PC-9 (cell line): ENCODE measurements at regions not wholly inside any gene's neighbourhood (a gene's known extent, or its start where the extent isn't known, plus 50 kb on each side); places are given as distances from the start of the nearest gene placed in this dataset.

Experiments used
- BruUV-seq: library from RNA; stranded (reverse); fragments of 400-500 nt; replicated peaks from 2 replicates; lab custom pipeline; 2021; lab: Mats Ljungman, UMichigan
- CTCF ChIA-PET: fragments of 300-600 bp; sonication (Branson Sonifier 250); formaldehyde crosslinking; loops from one replicate; lab custom pipeline; 2022; ENCODE audit warnings: antibody characterized with exemption; lab: Charles Lee
- POLR2A ChIA-PET: fragments of 300-600 bp; sonication (Branson Sonifier 250); formaldehyde crosslinking; loops from one replicate; lab custom pipeline; 2022; ENCODE audit warnings: antibody characterized with exemption; ENCODE audit not compliant: unreplicated experiment; lab: Charles Lee
- DNase-seq, 2 experiments: peaks; one replicate each; pipeline versions ENCODE4 v3.0.0 to v3.0.0-alpha.2; 2015 to 2022; ENCODE audit warnings: mixed read lengths in 1 of 2
- H2AFZ ChIP-seq: fragments of 200-600 bp; sonication (generic); 2 replicates; pipeline ENCODE4 v1.8.1; 2017; ENCODE audit warnings: antibody characterized with exemption
- H3F3A ChIP-seq: fragments of 200-600 bp; sonication (generic); 2 replicates; pipeline ENCODE4 v1.8.1; 2017; ENCODE audit warnings: antibody characterized with exemption, mild to moderate bottlenecking, low read depth; ENCODE audit not compliant: insufficient read depth
- H3K27ac ChIP-seq: fragments of 200-600 bp; sonication (generic); 2 replicates; pipeline ENCODE4 v1.6.1; 2016; ENCODE audit warnings: mixed run types
- H3K27me3 ChIP-seq: fragments of 200-600 bp; sonication (generic); 2 replicates; pipeline ENCODE4 v1.6.1; 2016; ENCODE audit warnings: low read depth, mixed run types; ENCODE audit not compliant: insufficient read depth
- H3K36me3 ChIP-seq: fragments of 200-600 bp; sonication (generic); 2 replicates; pipeline ENCODE4 v1.6.1; 2016; ENCODE audit warnings: low read depth, mixed run types
- H3K4me1 ChIP-seq: fragments of 200-600 bp; sonication (generic); replicated peaks from 2 replicates; pipeline ENCODE4 v1.6.1; 2016; ENCODE audit warnings: mixed run types; ENCODE audit not compliant: insufficient read depth
- H3K4me2 ChIP-seq: fragments of 200-600 bp; sonication (generic); 2 replicates; pipeline ENCODE4 v1.6.1; 2017; ENCODE audit warnings: mixed run types
- H3K4me3 ChIP-seq: fragments of 200-600 bp; sonication (generic); 2 replicates; pipeline ENCODE4 v1.6.1; 2016; ENCODE audit warnings: mixed run types
- H3K79me2 ChIP-seq: fragments of 200-600 bp; sonication (generic); 2 replicates; pipeline ENCODE4 v1.6.1; 2017; ENCODE audit warnings: low read depth, mixed run types
- H3K9me2 ChIP-seq: fragments of 200-600 bp; sonication (generic); 2 replicates; pipeline ENCODE4 v1.8.1; 2017; ENCODE audit warnings: mild to moderate bottlenecking; ENCODE audit not compliant: insufficient read depth
- H3K9me3 ChIP-seq: fragments of 200-600 bp; sonication (generic); 2 replicates; pipeline ENCODE4 v1.8.1; 2016; ENCODE audit warnings: low read depth; ENCODE audit not compliant: insufficient read depth
- H4K20me1 ChIP-seq: fragments of 200-600 bp; sonication (generic); 2 replicates; pipeline ENCODE4 v1.8.1; 2017; ENCODE audit not compliant: insufficient read depth
- CTCF ChIP-seq: fragments of 200-600 bp; sonication (generic); conservative IDR thresholded peaks from 2 replicates; pipeline ENCODE4 v1.6.1; 2017; ENCODE audit warnings: mixed run types, antibody characterized with exemption, mild to moderate bottlenecking, moderate library complexity
- EZH2 ChIP-seq: fragments of 200-600 bp; sonication (generic); IDR thresholded peaks from 2 replicates; pipeline ENCODE4 v1.8.0; 2017; ENCODE audit warnings: antibody characterized with exemption, low read depth
- intact Hi-C: fragments of 100-400 bp; cut with micrococcal nuclease; formaldehyde crosslinking; loops from one replicate; pipeline ENCODE4 v1.10.0; 2022; ENCODE audit not compliant: unreplicated experiment

- TF ChIP-seq CTCF (no peak), EZH2 (no peak)
- no TSS peak for BruUV-seq
- Histone ChIP-seq H3K4me2 (no peak overlapping the region), H3K9me2 (no peaks in the 10 kb centered on the region), H3K4me1 (peaks cover 16% of the 10 kb centered on the region), H4K20me1 (no peaks in the 10 kb centered on the region), H3K79me2 (no peaks in the 10 kb centered on the region), H3K9me3 (no peaks in the 10 kb centered on the region; the same call in 1 of the 2 replicates), H3K36me3 (no peaks in the 10 kb centered on the region), H3K27me3 (no peaks in the 10 kb centered on the region), H3K27ac (no peak overlapping the region), H3K4me3 (no peak overlapping the region), H3F3A (peaks cover 14% of the 10 kb centered on the region; the same call in 1 of the 2 replicates), H2AFZ (no peak overlapping the region)
- CTCF ChIA-PET: interaction anchor here (0.6 kb wide), 1 partner anchor 329 kb away, joined by 9 read pairs; no protein-coding TSS in a partner anchor
- POLR2A ChIA-PET: no interaction called here
- DNase-seq: no peak
- intact Hi-C loops: no loop called here
These were observed 394.5 kb downstream of the MFSD1 start for GRCh38 chr3:159196359-159196758.

- ChIA-PET CTCF (interaction anchor here (1.9 kb wide), 1 partner anchor 9 kb away, joined by 4 read pairs; no protein-coding TSS in a partner anchor), POLR2A (interaction anchor here (0.6 to 0.8 kb wide), 3 partner anchors 294 to 1405 kb away, joined by 3 to 5 read pairs (median 5); no protein-coding TSS in a partner anchor)
- Histone ChIP-seq H3K36me3 (no peaks in the 10 kb centered on the region), H4K20me1 (no peaks in the 10 kb centered on the region), H3K27me3 (no peaks in the 10 kb centered on the region), H3K4me1 (peaks cover 6% of the 10 kb centered on the region), H3K9me2 (no peaks in the 10 kb centered on the region), H2AFZ (no peak overlapping the region), H3K27ac (no peak overlapping the region), H3F3A (peaks cover 13% of the 10 kb centered on the region; the same call in 1 of the 2 replicates), H3K9me3 (no peaks in the 10 kb centered on the region; the same call in 1 of the 2 replicates), H3K4me3 (no peak overlapping the region), H3K79me2 (no peaks in the 10 kb centered on the region), H3K4me2 (peak overlapping the region; percentile 30)
- BruUV-seq: no TSS peak
- peak; percentile 63 to 86 for DNase-seq
- TF ChIP-seq CTCF (no peak), EZH2 (no peak)
- intact Hi-C loops: loop anchor here (1.0 kb wide), 1 partner anchor 36 kb away; no protein-coding TSS in a partner anchor
These were observed 398.3 kb downstream of the MFSD1 start for GRCh38 chr3:159200176-159200575.

- ChIA-PET CTCF (no interaction called here), POLR2A (interaction anchor here (0.6 kb wide), 1 partner anchor 37 kb away, joined by 5 read pairs; no protein-coding TSS in a partner anchor)
- H3K27me3 ChIP-seq: no peaks in the 10 kb centered on the region
- no peaks in the 10 kb centered on the region for H3K79me2 ChIP-seq
- BruUV-seq: no TSS peak
- H4K20me1 ChIP-seq: no peaks in the 10 kb centered on the region
- TF ChIP-seq CTCF: no peak
- no peak for TF ChIP-seq EZH2
- H3K36me3 ChIP-seq: no peaks in the 10 kb centered on the region
- H3F3A ChIP-seq: no peaks in the 10 kb centered on the region
- no peak overlapping the region for H3K4me3 ChIP-seq
- no peaks in the 10 kb centered on the region for H3K9me3 ChIP-seq
- H2AFZ ChIP-seq: no peak overlapping the region
- H3K4me1 ChIP-seq: no peaks in the 10 kb centered on the region
- no peak overlapping the region for H3K4me2 ChIP-seq
- peak in 1 of 2 experiments; percentile 24 for DNase-seq
- H3K9me2 ChIP-seq: no peaks in the 10 kb centered on the region; the same call in 1 of the 2 replicates
- no peak overlapping the region for H3K27ac ChIP-seq
- intact Hi-C loops: no loop called here
These were observed 406.2 kb downstream of the MFSD1 start for GRCh38 chr3:159208050-159208449.
